ENCODE measurements at regions not wholly inside any gene's neighbourhood (a gene's known extent, or its start where the extent isn't known, plus 50 kb on each side); places are given as distances from the start of the nearest gene placed in this dataset.

DNA sequence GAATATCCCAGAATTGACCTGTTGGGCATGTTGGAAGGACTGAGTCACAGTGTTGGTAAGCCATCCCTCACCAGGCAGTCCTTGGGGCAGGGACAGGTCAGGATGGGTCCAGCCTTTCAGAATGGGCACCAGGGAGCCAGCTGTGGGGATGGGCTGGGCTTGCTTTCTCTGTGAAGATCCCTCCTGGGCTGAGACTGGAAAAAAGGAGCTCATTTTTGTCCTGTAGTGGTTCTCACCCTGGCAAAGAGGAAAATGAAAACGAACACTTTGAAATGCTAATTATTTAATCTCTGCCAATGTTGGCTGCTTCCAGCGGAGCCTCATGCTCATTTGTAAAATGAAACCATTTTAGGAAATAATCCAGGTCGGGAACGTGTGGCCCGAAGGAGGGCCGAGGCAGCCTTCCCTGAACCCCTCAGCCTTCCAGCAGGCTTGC, 237.5 kb upstream of the SALL1 start:
- 73 to 84% methylated on average over 6 of the region's 6 CpGs for WGBS, 2 donors
- no peaks in the 10 kb centered on the region for H3K36me3 ChIP-seq (replicated peaks in 1 of 2; ENCODE audit: insufficient read depth in 1 of 2, low read depth in 2 of 2)
- no peaks in the 10 kb centered on the region for H3K27me3 ChIP-seq
- H3K4me3 ChIP-seq, result no peak overlapping the region
- ATAC-seq, result no peak
- H3K9me3 ChIP-seq, result no peaks in the 10 kb centered on the region
- H3K4me1 ChIP-seq, result no peaks in the 10 kb centered on the region
- no peak for TF ChIP-seq POLR2A (IDR thresholded peaks at IDR 0.05)
- TF ChIP-seq, protein P1, sequence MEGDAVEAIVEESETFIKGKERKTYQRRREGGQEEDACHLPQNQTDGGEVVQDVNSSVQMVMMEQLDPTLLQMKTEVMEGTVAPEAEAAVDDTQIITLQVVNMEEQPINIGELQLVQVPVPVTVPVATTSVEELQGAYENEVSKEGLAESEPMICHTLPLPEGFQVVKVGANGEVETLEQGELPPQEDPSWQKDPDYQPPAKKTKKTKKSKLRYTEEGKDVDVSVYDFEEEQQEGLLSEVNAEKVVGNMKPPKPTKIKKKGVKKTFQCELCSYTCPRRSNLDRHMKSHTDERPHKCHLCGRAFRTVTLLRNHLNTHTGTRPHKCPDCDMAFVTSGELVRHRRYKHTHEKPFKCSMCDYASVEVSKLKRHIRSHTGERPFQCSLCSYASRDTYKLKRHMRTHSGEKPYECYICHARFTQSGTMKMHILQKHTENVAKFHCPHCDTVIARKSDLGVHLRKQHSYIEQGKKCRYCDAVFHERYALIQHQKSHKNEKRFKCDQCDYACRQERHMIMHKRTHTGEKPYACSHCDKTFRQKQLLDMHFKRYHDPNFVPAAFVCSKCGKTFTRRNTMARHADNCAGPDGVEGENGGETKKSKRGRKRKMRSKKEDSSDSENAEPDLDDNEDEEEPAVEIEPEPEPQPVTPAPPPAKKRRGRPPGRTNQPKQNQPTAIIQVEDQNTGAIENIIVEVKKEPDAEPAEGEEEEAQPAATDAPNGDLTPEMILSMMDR (IDR thresholded peaks at IDR 0.05), result no peak
- no peak for DNase-seq
- H3K27ac ChIP-seq, result no peak overlapping the region
- intact Hi-C loops (cut with DNase I), result loop anchor here (10.0 kb wide), 1 partner anchor 234 kb away; the partner anchor contains the start of gene SALL1

DNA sequence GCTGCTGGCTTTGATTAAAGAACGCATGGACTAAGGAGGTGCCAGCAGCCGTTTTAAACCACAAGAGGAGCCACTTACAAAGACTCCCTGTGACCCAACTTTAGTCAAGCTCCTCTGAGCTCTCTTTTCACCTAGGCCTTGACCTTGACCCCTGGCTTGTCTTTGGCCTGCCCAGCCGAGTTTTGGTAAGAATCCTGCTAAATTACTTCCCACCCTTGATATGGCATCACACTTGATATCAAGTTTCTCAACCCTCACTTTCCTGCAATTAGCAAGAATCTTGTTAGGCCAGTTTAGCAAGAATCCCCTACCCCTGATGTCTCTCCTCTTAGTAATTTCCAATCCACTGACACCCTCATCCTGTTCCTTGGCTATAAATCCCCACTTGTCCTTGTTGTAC, 232.8 kb upstream of the SALL1 start:
- Histone ChIP-seq H3K9me3 (no peaks in the 10 kb centered on the region), H3K4me1 (peaks cover 9% of the 10 kb centered on the region), H3K27me3 (no peaks in the 10 kb centered on the region), H3K4me3 (no peak overlapping the region), H3K27ac (no peak overlapping the region), H3K36me3 (replicated peaks in 1 of 2; ENCODE audit: insufficient read depth in 1 of 2, low read depth in 2 of 2) (no peaks in the 10 kb centered on the region)
- WGBS, 2 donors, result 45 to 55% methylated on average over 3 of the region's 3 CpGs
- no peak for ATAC-seq
- intact Hi-C loops (cut with DNase I), result loop anchor here (10.0 kb wide), 1 partner anchor 229 kb away; the partner anchor contains the start of gene SALL1
- no peak for TF ChIP-seq POLR2A (IDR thresholded peaks at IDR 0.05)
- TF ChIP-seq, protein P1 (IDR thresholded peaks at IDR 0.05), result no peak
- DNase-seq, result no peak

DNA sequence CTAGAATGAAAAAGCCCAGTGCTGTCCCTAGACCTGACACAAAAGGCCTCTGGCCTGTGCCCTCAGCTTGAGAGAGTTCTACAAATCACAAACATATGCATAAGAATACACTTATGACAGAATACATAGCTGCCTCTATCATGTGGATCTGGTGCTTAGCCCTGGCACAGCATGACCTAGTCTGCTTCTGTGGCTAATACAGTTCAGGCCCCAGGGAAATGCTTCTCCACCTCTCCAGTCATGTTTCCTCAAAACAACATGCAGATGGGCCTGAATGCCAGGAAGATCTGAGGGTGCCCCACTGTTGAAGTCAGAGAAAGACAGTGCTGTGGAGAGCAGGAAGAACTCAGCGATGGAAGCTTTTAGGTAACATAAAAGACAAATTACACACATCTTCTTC, 231.9 kb upstream of the SALL1 start:
- Histone ChIP-seq H3K4me3 (no peak overlapping the region), H3K27me3 (no peaks in the 10 kb centered on the region), H3K27ac (no peak overlapping the region), H3K4me1 (peaks cover 9% of the 10 kb centered on the region), H3K36me3 (replicated peaks in 1 of 2; ENCODE audit: insufficient read depth in 1 of 2, low read depth in 2 of 2) (no peaks in the 10 kb centered on the region), H3K9me3 (no peaks in the 10 kb centered on the region)
- intact Hi-C loops (cut with DNase I), result loop anchor here (10.0 kb wide), 1 partner anchor 228 kb away; the partner anchor contains the start of gene SALL1
- TF ChIP-seq POLR2A (IDR thresholded peaks at IDR 0.05), result no peak
- TF ChIP-seq, protein P1 (IDR thresholded peaks at IDR 0.05), result no peak
- no peak for DNase-seq
- 85 to 89% methylated on average over 1 of the region's 1 CpG for WGBS, 2 donors
- no peak for ATAC-seq

GRCh38 chr16:51382211-51382610, 231.1 kb upstream of the SALL1 start:
- 42 to 43% methylated on average over 3 of the region's 3 CpGs for WGBS, 2 donors
- H3K27me3 ChIP-seq, result no peaks in the 10 kb centered on the region

More at GRCh38 chr16:51382211-51382610, 231.1 kb upstream of the SALL1 start:
- TF ChIP-seq POLR2A (IDR thresholded peaks at IDR 0.05), result no peak
- TF ChIP-seq, protein P1 (IDR thresholded peaks at IDR 0.05), result no peak
- Histone ChIP-seq H3K36me3 (replicated peaks in 1 of 2; ENCODE audit: insufficient read depth in 1 of 2, low read depth in 2 of 2) (no peaks in the 10 kb centered on the region), H3K4me3 (no peak overlapping the region), H3K27ac (no peak overlapping the region), H3K9me3 (no peaks in the 10 kb centered on the region), H3K4me1 (peaks cover 9% of the 10 kb centered on the region)
- peak; percentile 88 for ATAC-seq
- peak in 3 of 4 donors; percentile 7 to 39 (median 14) for DNase-seq
- intact Hi-C loops (cut with DNase I), result loop anchor here (10.0 kb wide), 1 partner anchor 227 kb away; the partner anchor contains the start of gene SALL1
